H1 (cell line): ENCODE measurements at regions not wholly inside any gene's neighbourhood (a gene's known extent, or its start where the extent isn't known, plus 50 kb on each side); places are given as distances from the start of the nearest gene placed in this dataset.

Source experiments
- CTBP2 ChIP-seq: IDR thresholded peaks from 2 replicates; pipeline ENCODE4 v1.7.0; 2011; ENCODE audit warnings: borderline replicate concordance, mild to moderate bottlenecking, moderate library complexity, mixed read lengths, low read length; ENCODE audit not compliant: insufficient read depth, insufficient read length
- POLR2A ChIP-seq, 2 experiments: IDR thresholded peaks; 1 replicate in 1 of 2; 2 replicates in 1 of 2; pipeline ENCODE4 v1.6.1; 2011; ENCODE audit warnings: low read depth in 2 of 2, low read length in 2 of 2, mild to moderate bottlenecking in 2 of 2; ENCODE audit errors: control extremely low read depth in 1 of 2
- TF ChIP-seq, protein P1 (sequence below): fragments of 300-600 bp; sonication (generic); IDR thresholded peaks from 2 replicates; pipeline ENCODE4 v1.7.1; 2012; ENCODE audit warnings: low read length, moderate library complexity, mild to moderate bottlenecking, inconsistent platforms; ENCODE audit not compliant: insufficient replicate concordance

DNA sequence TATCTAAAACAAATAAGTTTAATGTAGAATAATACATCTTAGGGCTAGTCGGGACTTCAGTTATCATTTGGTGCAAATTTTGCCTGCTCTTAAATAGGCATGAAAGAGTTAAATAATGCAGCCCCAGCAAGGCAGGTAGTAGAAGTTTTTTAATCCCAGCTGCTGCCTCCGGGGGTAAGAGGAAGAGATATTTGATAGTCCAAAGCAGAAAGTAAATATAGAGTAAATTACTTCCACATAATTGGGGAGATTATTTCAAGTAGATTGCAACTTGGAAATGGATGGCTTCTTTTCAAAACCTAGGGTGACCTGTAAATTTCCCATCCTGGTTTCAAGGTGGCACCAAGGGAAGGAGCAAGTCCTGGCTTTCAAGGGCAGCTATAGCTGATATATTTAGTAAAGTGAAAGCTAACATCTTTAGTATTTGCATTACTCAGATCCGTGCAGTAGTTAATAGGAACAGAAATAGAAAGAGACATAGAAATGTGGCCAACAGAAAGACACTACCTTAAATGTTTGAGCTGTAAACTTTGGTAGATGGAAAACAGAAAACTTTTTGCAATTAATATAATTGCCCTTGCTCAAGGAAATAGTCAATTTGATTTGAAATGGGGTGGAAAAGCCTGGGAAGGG is 109.1 kb downstream of the LMO4 start (continued):
- TF ChIP-seq, protein P1, sequence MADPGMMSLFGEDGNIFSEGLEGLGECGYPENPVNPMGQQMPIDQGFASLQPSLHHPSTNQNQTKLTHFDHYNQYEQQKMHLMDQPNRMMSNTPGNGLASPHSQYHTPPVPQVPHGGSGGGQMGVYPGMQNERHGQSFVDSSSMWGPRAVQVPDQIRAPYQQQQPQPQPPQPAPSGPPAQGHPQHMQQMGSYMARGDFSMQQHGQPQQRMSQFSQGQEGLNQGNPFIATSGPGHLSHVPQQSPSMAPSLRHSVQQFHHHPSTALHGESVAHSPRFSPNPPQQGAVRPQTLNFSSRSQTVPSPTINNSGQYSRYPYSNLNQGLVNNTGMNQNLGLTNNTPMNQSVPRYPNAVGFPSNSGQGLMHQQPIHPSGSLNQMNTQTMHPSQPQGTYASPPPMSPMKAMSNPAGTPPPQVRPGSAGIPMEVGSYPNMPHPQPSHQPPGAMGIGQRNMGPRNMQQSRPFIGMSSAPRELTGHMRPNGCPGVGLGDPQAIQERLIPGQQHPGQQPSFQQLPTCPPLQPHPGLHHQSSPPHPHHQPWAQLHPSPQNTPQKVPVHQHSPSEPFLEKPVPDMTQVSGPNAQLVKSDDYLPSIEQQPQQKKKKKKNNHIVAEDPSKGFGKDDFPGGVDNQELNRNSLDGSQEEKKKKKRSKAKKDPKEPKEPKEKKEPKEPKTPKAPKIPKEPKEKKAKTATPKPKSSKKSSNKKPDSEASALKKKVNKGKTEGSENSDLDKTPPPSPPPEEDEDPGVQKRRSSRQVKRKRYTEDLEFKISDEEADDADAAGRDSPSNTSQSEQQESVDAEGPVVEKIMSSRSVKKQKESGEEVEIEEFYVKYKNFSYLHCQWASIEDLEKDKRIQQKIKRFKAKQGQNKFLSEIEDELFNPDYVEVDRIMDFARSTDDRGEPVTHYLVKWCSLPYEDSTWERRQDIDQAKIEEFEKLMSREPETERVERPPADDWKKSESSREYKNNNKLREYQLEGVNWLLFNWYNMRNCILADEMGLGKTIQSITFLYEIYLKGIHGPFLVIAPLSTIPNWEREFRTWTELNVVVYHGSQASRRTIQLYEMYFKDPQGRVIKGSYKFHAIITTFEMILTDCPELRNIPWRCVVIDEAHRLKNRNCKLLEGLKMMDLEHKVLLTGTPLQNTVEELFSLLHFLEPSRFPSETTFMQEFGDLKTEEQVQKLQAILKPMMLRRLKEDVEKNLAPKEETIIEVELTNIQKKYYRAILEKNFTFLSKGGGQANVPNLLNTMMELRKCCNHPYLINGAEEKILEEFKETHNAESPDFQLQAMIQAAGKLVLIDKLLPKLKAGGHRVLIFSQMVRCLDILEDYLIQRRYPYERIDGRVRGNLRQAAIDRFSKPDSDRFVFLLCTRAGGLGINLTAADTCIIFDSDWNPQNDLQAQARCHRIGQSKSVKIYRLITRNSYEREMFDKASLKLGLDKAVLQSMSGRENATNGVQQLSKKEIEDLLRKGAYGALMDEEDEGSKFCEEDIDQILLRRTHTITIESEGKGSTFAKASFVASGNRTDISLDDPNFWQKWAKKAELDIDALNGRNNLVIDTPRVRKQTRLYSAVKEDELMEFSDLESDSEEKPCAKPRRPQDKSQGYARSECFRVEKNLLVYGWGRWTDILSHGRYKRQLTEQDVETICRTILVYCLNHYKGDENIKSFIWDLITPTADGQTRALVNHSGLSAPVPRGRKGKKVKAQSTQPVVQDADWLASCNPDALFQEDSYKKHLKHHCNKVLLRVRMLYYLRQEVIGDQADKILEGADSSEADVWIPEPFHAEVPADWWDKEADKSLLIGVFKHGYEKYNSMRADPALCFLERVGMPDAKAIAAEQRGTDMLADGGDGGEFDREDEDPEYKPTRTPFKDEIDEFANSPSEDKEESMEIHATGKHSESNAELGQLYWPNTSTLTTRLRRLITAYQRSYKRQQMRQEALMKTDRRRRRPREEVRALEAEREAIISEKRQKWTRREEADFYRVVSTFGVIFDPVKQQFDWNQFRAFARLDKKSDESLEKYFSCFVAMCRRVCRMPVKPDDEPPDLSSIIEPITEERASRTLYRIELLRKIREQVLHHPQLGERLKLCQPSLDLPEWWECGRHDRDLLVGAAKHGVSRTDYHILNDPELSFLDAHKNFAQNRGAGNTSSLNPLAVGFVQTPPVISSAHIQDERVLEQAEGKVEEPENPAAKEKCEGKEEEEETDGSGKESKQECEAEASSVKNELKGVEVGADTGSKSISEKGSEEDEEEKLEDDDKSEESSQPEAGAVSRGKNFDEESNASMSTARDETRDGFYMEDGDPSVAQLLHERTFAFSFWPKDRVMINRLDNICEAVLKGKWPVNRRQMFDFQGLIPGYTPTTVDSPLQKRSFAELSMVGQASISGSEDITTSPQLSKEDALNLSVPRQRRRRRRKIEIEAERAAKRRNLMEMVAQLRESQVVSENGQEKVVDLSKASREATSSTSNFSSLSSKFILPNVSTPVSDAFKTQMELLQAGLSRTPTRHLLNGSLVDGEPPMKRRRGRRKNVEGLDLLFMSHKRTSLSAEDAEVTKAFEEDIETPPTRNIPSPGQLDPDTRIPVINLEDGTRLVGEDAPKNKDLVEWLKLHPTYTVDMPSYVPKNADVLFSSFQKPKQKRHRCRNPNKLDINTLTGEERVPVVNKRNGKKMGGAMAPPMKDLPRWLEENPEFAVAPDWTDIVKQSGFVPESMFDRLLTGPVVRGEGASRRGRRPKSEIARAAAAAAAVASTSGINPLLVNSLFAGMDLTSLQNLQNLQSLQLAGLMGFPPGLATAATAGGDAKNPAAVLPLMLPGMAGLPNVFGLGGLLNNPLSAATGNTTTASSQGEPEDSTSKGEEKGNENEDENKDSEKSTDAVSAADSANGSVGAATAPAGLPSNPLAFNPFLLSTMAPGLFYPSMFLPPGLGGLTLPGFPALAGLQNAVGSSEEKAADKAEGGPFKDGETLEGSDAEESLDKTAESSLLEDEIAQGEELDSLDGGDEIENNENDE: no peak
- TF ChIP-seq POLR2A (IDR thresholded peaks at IDR 0.05; ENCODE audit: control extremely low read depth in 1 of 2, low read depth in 2 of 2, low read length in 2 of 2) (no peak), CTBP2 (no peak)
- TF ChIP-seq, all 59 proteins: peak for 0
